ENCODE measurements at regions not wholly inside any gene's neighbourhood (a gene's known extent, or its start where the extent isn't known, plus 50 kb on each side); places are given as distances from the start of the nearest gene placed in this dataset.

- Mint-ChIP-seq H3K4me3 (ENCODE audit: unreplicated experiment) (no peak overlapping the region), H3K9me3 (ENCODE audit: unreplicated experiment) (peaks cover 10% of the 10 kb centered on the region), H3K27me3 (ENCODE audit: insufficient read depth, unreplicated experiment) (no peaks in the 10 kb centered on the region), H3K36me3 (ENCODE audit: insufficient read depth, unreplicated experiment) (no peaks in the 10 kb centered on the region), H3K4me1 (ENCODE audit: low read depth, unreplicated experiment) (no peaks in the 10 kb centered on the region), H3K27ac (ENCODE audit: unreplicated experiment) (no peak overlapping the region)
- Histone ChIP-seq H3K4me3 (ENCODE audit: low read depth, low read length) (no peak overlapping the region), H3K27me3 (replicated peaks; ENCODE audit: control insufficient read depth, insufficient read depth, low read length) (no peaks in the 10 kb centered on the region), H3K9me3 (no peaks in the 10 kb centered on the region), H3K36me3 (ENCODE audit: control insufficient read depth, insufficient read depth, low read length) (no peaks in the 10 kb centered on the region), H3K4me1 (no peaks in the 10 kb centered on the region)
- no peak for DNase-seq
- ChIA-PET POLR2A (no interaction called here), CTCF (no interaction called here)
- intact Hi-C loops (cut with micrococcal nuclease; ENCODE audit: unreplicated experiment), result no loop called here
- TF ChIP-seq, protein P1, sequence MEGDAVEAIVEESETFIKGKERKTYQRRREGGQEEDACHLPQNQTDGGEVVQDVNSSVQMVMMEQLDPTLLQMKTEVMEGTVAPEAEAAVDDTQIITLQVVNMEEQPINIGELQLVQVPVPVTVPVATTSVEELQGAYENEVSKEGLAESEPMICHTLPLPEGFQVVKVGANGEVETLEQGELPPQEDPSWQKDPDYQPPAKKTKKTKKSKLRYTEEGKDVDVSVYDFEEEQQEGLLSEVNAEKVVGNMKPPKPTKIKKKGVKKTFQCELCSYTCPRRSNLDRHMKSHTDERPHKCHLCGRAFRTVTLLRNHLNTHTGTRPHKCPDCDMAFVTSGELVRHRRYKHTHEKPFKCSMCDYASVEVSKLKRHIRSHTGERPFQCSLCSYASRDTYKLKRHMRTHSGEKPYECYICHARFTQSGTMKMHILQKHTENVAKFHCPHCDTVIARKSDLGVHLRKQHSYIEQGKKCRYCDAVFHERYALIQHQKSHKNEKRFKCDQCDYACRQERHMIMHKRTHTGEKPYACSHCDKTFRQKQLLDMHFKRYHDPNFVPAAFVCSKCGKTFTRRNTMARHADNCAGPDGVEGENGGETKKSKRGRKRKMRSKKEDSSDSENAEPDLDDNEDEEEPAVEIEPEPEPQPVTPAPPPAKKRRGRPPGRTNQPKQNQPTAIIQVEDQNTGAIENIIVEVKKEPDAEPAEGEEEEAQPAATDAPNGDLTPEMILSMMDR (IDR thresholded peaks at IDR 0.05; ENCODE audit: insufficient read depth in 1 of 2, low read depth in 1 of 2, low read length in 1 of 2, severe bottlenecking in 1 of 2, unreplicated experiment in 1 of 2), result no peak
- BruUV-seq (replicated peaks), result no TSS peak
Measured at GRCh38 chr12:74836567-74836966, 298.9 kb downstream of the ATXN7L3B start.

DNA sequence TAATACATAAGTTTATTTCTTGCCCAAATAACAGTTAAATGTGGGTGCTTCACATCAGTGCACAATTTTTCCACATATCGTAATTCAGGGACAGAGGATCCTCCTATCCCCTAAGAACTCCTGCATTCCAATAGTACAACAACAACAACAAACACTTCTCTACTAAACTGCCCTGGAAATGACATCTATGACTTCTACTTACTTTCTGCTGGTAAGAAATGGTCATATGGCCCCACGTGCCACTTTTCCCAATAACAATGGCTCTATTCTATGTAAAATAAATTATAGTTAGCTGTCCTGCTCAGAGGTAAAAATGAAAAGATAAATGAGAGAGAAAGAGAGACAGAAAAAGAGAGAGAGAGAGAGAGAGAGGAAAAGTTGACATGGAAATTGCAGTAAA is 308.5 kb downstream of the ATXN7L3B start:
- TF ChIP-seq, protein P1 (IDR thresholded peaks at IDR 0.05; ENCODE audit: insufficient read depth in 1 of 2, low read depth in 1 of 2, low read length in 1 of 2, severe bottlenecking in 1 of 2, unreplicated experiment in 1 of 2), result no peak
- H3K27me3 Mint-ChIP-seq (ENCODE audit: insufficient read depth, unreplicated experiment), result no peaks in the 10 kb centered on the region
- ChIA-PET CTCF (no interaction called here), POLR2A (no interaction called here)
- H3K4me3 Mint-ChIP-seq (ENCODE audit: unreplicated experiment), result no peak overlapping the region
- no TSS peak for BruUV-seq (replicated peaks)
- no peaks in the 10 kb centered on the region for H3K36me3 ChIP-seq (ENCODE audit: control insufficient read depth, insufficient read depth, low read length)
- H3K4me3 ChIP-seq (ENCODE audit: low read depth, low read length), result no peak overlapping the region
- no peaks in the 10 kb centered on the region for H3K36me3 Mint-ChIP-seq (ENCODE audit: insufficient read depth, unreplicated experiment)
- no peak overlapping the region for H3K27ac Mint-ChIP-seq (ENCODE audit: unreplicated experiment)
- no peak for DNase-seq
- no peaks in the 10 kb centered on the region for H3K9me3 Mint-ChIP-seq (ENCODE audit: unreplicated experiment)
- no peaks in the 10 kb centered on the region for H3K9me3 ChIP-seq
- H3K27me3 ChIP-seq (replicated peaks; ENCODE audit: control insufficient read depth, insufficient read depth, low read length), result no peaks in the 10 kb centered on the region
- no peaks in the 10 kb centered on the region for H3K4me1 Mint-ChIP-seq (ENCODE audit: low read depth, unreplicated experiment)
- intact Hi-C loops (cut with micrococcal nuclease; ENCODE audit: unreplicated experiment), result no loop called here
- H3K4me1 ChIP-seq, result no peaks in the 10 kb centered on the region

DNA sequence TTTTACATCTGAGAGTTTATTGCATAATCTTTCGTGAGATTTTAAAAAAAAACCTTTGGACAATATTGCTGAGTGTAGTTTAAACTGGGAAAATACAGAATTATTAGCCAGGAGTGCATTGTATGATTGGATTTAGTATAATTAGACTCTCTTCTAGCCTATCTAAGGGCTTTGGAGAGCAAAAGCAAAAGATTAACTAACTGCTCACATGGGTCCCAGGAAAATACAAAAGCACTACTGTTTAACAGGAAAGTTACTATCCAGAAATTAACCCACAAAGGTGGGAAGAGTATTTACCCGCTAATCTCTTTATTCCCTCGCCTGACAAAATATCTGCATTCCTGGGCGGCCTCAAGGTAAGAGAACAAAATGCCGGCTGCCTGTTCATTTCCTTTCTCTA is 309.5 kb downstream of the ATXN7L3B start:
- H3K4me3 ChIP-seq (ENCODE audit: low read depth, low read length), result no peak overlapping the region
- POLR2A ChIA-PET, result no interaction called here
- TF ChIP-seq, protein P1 (IDR thresholded peaks at IDR 0.05; ENCODE audit: insufficient read depth in 1 of 2, low read depth in 1 of 2, low read length in 1 of 2, severe bottlenecking in 1 of 2, unreplicated experiment in 1 of 2), result no peak
- BruUV-seq (replicated peaks), result no TSS peak
- no peaks in the 10 kb centered on the region for H3K4me1 ChIP-seq
- no peaks in the 10 kb centered on the region for H3K27me3 ChIP-seq (replicated peaks; ENCODE audit: control insufficient read depth, insufficient read depth, low read length)
- intact Hi-C loops (cut with micrococcal nuclease; ENCODE audit: unreplicated experiment), result loop anchor here (1.0 kb wide), 1 partner anchor 43 kb away; no protein-coding TSS in a partner anchor
- no peak overlapping the region for H3K4me3 Mint-ChIP-seq (ENCODE audit: unreplicated experiment)
- H3K36me3 Mint-ChIP-seq (ENCODE audit: insufficient read depth, unreplicated experiment), result no peaks in the 10 kb centered on the region
- no peaks in the 10 kb centered on the region for H3K4me1 Mint-ChIP-seq (ENCODE audit: low read depth, unreplicated experiment)
- H3K27ac Mint-ChIP-seq (ENCODE audit: unreplicated experiment), result no peak overlapping the region
- H3K36me3 ChIP-seq (ENCODE audit: control insufficient read depth, insufficient read depth, low read length), result no peaks in the 10 kb centered on the region
- H3K9me3 ChIP-seq, result no peaks in the 10 kb centered on the region
- CTCF ChIA-PET, result no interaction called here
- no peaks in the 10 kb centered on the region for H3K27me3 Mint-ChIP-seq (ENCODE audit: insufficient read depth, unreplicated experiment)
- DNase-seq, result no peak
- H3K9me3 Mint-ChIP-seq (ENCODE audit: unreplicated experiment), result no peaks in the 10 kb centered on the region

Measured in Caco-2 (cell line).